Epithelial cell of esophagus (primary cell): ENCODE measurements at regions not wholly inside any gene's neighbourhood (a gene's known extent, or its start where the extent isn't known, plus 50 kb on each side); places are given as distances from the start of the nearest gene placed in this dataset.

Experiments used
- DNase-seq: peaks from one replicate; pipeline ENCODE4 v3.0.0; 2010; ENCODE audit warnings: low read depth
- H3K4me3 ChIP-seq: 2 replicates; pipeline ENCODE4 v1.5.1; 2011; ENCODE audit warnings: mild to moderate bottlenecking, low read length, control low read depth
- TF ChIP-seq, protein P1 (sequence below): IDR thresholded peaks from 2 replicates; pipeline ENCODE4 v1.5.1; 2011; ENCODE audit warnings: low read depth, mild to moderate bottlenecking, low read length, control low read depth, inconsistent platforms; ENCODE audit not compliant: insufficient read depth; ENCODE audit errors: missing control alignments

DNA sequence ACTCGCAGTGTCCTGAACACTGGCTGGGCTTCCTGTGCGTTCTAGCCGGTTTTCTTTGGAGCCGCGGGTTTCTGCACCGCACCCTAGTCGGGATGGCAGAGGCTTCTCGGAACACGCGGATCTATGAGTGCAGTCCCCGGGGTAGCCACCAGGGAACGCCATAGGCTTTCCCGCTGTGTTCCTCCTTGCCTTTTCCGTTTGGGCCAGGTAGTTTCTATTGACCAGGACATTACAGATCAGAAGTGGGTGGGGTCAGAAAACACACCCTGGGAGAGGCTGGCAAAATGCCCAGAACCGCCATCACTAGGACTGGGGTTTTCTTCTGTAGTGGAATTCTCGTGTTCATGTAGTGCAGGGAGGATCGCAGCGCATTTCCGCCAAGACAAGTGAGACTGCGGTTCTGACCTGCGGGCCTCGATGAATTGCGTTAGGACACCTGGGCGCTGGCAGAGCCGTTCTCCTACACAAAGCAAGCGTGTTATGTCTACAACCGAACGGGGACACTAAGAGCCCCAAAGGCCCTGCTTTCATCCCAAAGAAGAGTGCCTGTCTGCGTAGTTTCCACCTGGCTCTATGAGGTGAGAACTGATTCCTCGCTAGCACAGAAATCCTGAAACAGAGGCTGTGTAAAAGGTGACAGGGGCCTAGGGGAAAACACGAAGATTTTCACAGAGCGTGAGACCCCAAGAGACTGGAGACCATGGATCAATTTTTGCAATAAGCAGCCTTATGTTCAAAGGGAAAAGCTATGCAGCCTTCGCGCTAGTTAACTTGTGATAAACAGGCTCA, 121.5 kb downstream of the PPIAL4G start:
- TF ChIP-seq, protein P1, sequence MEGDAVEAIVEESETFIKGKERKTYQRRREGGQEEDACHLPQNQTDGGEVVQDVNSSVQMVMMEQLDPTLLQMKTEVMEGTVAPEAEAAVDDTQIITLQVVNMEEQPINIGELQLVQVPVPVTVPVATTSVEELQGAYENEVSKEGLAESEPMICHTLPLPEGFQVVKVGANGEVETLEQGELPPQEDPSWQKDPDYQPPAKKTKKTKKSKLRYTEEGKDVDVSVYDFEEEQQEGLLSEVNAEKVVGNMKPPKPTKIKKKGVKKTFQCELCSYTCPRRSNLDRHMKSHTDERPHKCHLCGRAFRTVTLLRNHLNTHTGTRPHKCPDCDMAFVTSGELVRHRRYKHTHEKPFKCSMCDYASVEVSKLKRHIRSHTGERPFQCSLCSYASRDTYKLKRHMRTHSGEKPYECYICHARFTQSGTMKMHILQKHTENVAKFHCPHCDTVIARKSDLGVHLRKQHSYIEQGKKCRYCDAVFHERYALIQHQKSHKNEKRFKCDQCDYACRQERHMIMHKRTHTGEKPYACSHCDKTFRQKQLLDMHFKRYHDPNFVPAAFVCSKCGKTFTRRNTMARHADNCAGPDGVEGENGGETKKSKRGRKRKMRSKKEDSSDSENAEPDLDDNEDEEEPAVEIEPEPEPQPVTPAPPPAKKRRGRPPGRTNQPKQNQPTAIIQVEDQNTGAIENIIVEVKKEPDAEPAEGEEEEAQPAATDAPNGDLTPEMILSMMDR = peak; percentile 64
- DNase-seq = peak; percentile 94

DNA sequence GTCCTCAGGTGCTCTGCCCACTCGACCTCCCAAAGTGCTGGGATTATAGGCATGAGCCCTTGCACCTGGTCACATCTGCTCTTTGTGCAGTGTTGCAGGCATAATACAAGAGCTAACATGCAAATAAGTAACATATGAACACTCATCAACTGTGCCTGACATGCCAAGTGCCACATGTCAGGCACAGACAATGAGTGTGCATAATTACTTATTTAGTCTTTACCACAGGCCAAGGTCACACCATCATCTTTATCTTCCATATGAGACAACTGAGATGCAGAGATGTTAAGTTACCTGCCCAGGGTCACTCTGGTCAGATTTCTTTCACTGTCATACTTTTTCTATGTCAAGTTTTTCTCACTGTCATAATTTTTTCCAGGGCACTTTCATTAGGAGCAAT, 126.1 kb downstream of the PPIAL4G start:
- no peak for DNase-seq
- no peak overlapping the region for H3K4me3 ChIP-seq
- TF ChIP-seq, protein P1 = no peak

More for the DNA sequence above, 121.5 kb downstream of the PPIAL4G start:
- H3K4me3 ChIP-seq = peak overlapping the region; percentile 9

DNA sequence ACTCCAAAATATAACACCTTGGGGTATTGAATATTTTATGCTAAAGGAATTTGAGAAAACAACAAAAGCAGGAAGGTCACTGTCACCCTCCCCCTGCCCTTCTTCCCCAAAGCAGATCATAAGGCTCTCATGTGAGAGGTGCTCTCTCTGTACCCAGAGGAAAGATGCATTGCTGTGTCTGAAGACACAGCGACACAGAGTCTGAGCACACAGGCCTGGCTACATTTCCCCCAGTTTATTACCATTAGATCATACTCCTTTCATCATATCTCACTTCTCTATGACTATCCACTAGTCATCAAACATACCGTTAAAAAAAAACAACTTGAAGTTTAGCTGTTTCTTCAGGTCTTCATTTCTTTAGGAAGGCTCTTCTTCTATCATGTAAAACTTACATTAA, 127.1 kb downstream of the PPIAL4G start:
- TF ChIP-seq, protein P1 = no peak
- peak; percentile 51 for DNase-seq
- no peak overlapping the region for H3K4me3 ChIP-seq

DNA sequence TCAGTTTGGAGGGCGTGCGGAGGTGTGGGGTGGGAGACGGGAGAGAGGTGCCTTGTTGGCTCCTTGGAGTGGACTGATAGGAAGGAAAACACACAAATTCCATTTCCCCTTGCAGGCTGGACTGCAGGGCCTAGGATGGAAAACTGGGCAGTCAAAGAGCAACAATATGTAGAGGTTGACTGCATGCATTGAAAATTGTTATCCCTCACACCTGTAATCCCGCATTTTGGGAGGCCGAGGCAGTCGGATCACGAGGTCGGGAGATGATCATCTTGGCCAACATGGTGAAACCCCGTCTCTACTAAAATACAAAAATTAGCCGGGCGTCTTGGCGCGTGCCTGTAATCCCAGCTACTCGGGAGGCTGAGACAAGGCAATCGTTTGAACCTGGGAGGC, 128.2 kb downstream of the PPIAL4G start:
- no peak for DNase-seq
- H3K4me3 ChIP-seq = no peak overlapping the region
- TF ChIP-seq, protein P1 = no peak

DNA sequence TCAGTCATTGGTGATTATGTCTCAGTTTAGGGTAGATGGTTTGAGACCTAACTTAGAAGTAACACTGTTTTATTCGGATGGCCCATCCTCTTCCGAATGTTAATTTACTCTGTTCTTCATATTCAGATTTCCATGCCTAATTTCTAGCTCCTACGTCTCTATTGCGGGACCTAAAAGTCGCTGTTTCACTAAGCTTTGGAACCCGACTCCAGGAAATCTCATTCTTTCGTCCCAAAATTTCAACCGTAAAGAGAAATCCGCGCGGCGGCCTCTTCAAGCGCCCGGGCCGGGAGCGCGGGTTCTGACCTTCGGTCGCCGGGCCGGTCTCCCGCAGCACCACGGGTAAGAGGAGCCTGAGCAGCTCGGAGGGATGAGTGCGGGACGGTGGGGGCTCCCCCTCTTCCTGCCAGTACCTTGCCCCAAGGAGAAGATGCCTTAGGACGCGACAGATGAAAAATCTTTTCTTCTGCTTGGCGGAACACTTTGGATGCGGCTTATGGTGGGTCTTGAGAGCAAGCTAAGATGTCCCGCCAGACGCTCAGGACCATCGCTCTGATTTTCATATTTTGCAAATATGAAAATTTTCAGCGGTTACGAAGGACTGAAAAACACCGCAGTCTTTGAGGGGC, 128.7 kb downstream of the PPIAL4G start:
- H3K4me3 ChIP-seq = peak overlapping the region; percentile 23
- TF ChIP-seq, protein P1 = no peak
- DNase-seq = no peak

DNA sequence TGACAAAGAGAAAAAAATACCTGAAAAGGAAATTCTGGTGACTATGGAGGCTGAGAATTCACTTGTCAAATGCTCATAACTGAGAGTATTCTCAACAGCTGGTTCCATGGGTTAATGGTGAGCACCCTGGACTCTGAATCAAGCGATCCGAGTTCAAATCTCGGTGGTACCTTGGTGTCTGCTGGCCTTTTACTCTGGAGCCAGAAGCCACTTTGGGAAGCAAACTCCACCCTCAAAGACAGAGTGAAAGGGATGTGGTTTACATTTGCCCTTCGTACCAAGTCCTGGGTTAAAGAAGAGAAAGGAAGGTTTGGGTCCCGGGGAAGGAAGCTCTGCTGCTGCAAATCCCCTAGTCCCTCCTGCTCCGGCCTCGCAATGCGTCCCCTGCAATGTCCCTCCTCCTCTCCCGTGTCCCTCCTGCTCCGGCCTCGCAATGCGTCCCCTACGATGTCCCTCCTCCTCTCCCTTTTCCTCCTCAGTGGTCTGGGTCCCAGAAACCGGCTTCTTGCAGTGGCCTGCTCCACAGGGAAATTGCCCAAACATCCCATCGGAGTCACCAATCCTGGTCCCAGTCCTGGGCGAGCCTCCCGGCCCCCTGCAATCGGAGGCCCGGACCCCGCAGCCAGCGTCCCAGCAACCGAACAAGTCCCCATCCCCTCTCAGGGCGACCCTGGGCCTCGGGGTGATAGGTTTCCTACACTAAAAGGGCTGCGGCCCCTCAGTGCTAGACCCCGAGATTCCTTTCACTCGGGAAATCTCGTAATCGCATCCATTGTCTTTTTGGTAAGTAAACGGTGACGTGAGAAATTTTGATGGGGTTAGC, 129.4 kb downstream of the PPIAL4G start:
- peak; percentile 85 for DNase-seq
- TF ChIP-seq, protein P1 = no peak
- peak overlapping the region; percentile 23 for H3K4me3 ChIP-seq
